Adrenal gland (tissue), 9 donors: ENCODE measurements at regions not wholly inside any gene's neighbourhood (a gene's known extent, or its start where the extent isn't known, plus 50 kb on each side); places are given as distances from the start of the nearest gene placed in this dataset.

Experiments
- DNase-seq, 7 donors: peaks; one replicate each; pipeline ENCODE4 v3.0.0-alpha.2; 2019 to 2020
- H3K27ac ChIP-seq, 5 donors: fragments of 200-600 bp; sonication (generic) in 4 of 5; 1 replicate in 3 of 5; 2 replicates in 2 of 5; pipeline versions ENCODE4 v1.5.1 to v1.8.0; 2016 to 2020; ENCODE audit warnings: mild to moderate bottlenecking in 1 of 5
- H3K27me3 ChIP-seq: fragments of 200-600 bp; 2 replicates; pipeline ENCODE4 v1.8.0; 2021
- H3K36me3 ChIP-seq, 2 donors: fragments of 200-600 bp; replicated peaks in 1 of 2; 1 replicate in 1 of 2; 2 replicates in 1 of 2; pipeline versions ENCODE4 v1.5.1 to v1.8.0; 2018 to 2022
- H3K4me1 ChIP-seq, 2 donors: fragments of 200-600 bp; replicated peaks in 1 of 2; 1 replicate in 1 of 2; 2 replicates in 1 of 2; pipeline versions ENCODE4 v1.5.1 to v1.8.0; 2018 to 2021
- H3K4me3 ChIP-seq, 4 donors: fragments of 200-600 bp; sonication (generic) in 3 of 4; one replicate each; pipeline ENCODE4 v1.5.1; 2016 to 2018
- H3K9me3 ChIP-seq, 3 donors: fragments of 200-600 bp; sonication (generic) in 1 of 3; replicated peaks in 1 of 3; 1 replicate in 2 of 3; 2 replicates in 1 of 3; pipeline versions ENCODE4 v1.5.1 to v1.8.0; 2016 to 2021
- CTCF ChIP-seq, 6 experiments: fragments of 450-650 bp in 4 of 6; fragments of 200-600 bp in 2 of 6; sonication (generic) in 1 of 6; IDR thresholded peaks; 1 replicate in 5 of 6; 2 replicates in 1 of 6; pipeline versions ENCODE4 v1.5.1 to v1.8.0; 2016 to 2021; ENCODE audit warnings: antibody characterized with exemption in 6 of 6, mild to moderate bottlenecking in 2 of 6, moderate library complexity in 1 of 6
- POLR2A ChIP-seq, 2 donors: fragments of 450-650 bp; IDR thresholded peaks; one replicate each; pipeline ENCODE4 v1.6.1; 2017; ENCODE audit warnings: antibody characterized with exemption in 2 of 2, mild to moderate bottlenecking in 2 of 2, moderate library complexity in 1 of 2
- WGBS, 4 donors: extraction: QIAGEN DNeasy Blood & Tissue Kit in 2 of 4; methylation state at CpG; one replicate each; pipeline versions ENCODE4 v1.1.5 to v1.1.7; 2013 to 2017; 5-methylcytosine and 5-hydroxymethylcytosine counted together
- intact Hi-C, 2 donors: fragments of 100-400 bp; cut with DNase I; formaldehyde crosslinking; loops; one replicate each; pipeline versions ENCODE4 v1.14.1 to v1.15.0; 2022 to 2023
- donor health status: healthy with polysubstance abuse.
- donor health status: Bipolar disorder and iron deficiency.
- donor health status: DM: yes; HTN: yes; CAD: no.
- donor health status: DM: no; HTN: no; CAD: no.
- donor health status: DM: no; HTN: no; CAD: no.

- 84 to 96% (median 90%) methylated on average over 6 to 8 of the region's 8 CpGs for WGBS, 4 donors
- Histone ChIP-seq H3K4me3 (no peak overlapping the region), H3K9me3 (no peaks in the 10 kb centered on the region), H3K4me1 (no peaks in the 10 kb centered on the region), H3K36me3 (no peaks in the 10 kb centered on the region), H3K27ac (no peak overlapping the region), H3K27me3 (no peaks in the 10 kb centered on the region)
- TF ChIP-seq CTCF (IDR thresholded peaks at IDR 0.05): no peak
- TF ChIP-seq POLR2A (IDR thresholded peaks at IDR 0.05): no peak
- intact Hi-C loops: no loop called here
- DNase-seq: no peak
Measured at GRCh38 chr3:13266005-13266404, 154.1 kb downstream of the NUP210 start.

- DNase-seq: no peak
- WGBS, 4 donors: 66 to 87% (median 83%) methylated on average over 3 of the region's 3 CpGs
- Histone ChIP-seq H3K4me1 (no peaks in the 10 kb centered on the region), H3K27ac (no peak overlapping the region), H3K27me3 (no peaks in the 10 kb centered on the region), H3K36me3 (no peaks in the 10 kb centered on the region), H3K9me3 (no peaks in the 10 kb centered on the region), H3K4me3 (no peak overlapping the region)
- TF ChIP-seq CTCF (IDR thresholded peaks at IDR 0.05) (no peak), POLR2A (IDR thresholded peaks at IDR 0.05) (no peak)
- intact Hi-C loops: no loop called here
Measured at GRCh38 chr3:13265507-13265906, 154.6 kb downstream of the NUP210 start.

- Histone ChIP-seq H3K4me1 (no peaks in the 10 kb centered on the region), H3K27me3 (no peaks in the 10 kb centered on the region), H3K9me3 (no peaks in the 10 kb centered on the region), H3K36me3 (no peaks in the 10 kb centered on the region), H3K27ac (peak overlapping the region in 1 of 5 donors; percentile 77), H3K4me3 (no peak overlapping the region)
- TF ChIP-seq CTCF (IDR thresholded peaks at IDR 0.05) (no peak), POLR2A (IDR thresholded peaks at IDR 0.05) (no peak)
- DNase-seq: no peak
- WGBS, 4 donors: 82 to 96% (median 91%) methylated on average over 7 of the region's 7 CpGs
- intact Hi-C loops: no loop called here
Measured at GRCh38 chr3:13265016-13265415, 155.1 kb downstream of the NUP210 start.

- no peak overlapping the region for H3K4me3 ChIP-seq
- no peaks in the 10 kb centered on the region for H3K4me1 ChIP-seq
- no peaks in the 10 kb centered on the region for H3K27me3 ChIP-seq
- no peaks in the 10 kb centered on the region for H3K36me3 ChIP-seq
- H3K27ac ChIP-seq: peak overlapping the region in 2 of 5 donors; percentile 63 to 77
- no peak for TF ChIP-seq CTCF (IDR thresholded peaks at IDR 0.05)
- no peak for TF ChIP-seq POLR2A (IDR thresholded peaks at IDR 0.05)
- no peak for DNase-seq
- intact Hi-C loops: no loop called here
- no peaks in the 10 kb centered on the region for H3K9me3 ChIP-seq
- WGBS, 4 donors: 67 to 89% (median 75%) methylated on average over 9 of the region's 9 CpGs
Measured at GRCh38 chr3:13264468-13264795, 155.7 kb downstream of the NUP210 start.
